Gastrocnemius medialis (tissue), 4 donors: ENCODE measurements at regions not wholly inside any gene's neighbourhood (a gene's known extent, or its start where the extent isn't known, plus 50 kb on each side); places are given as distances from the start of the nearest gene placed in this dataset.

ENCODE experiments used
- POLR2A ChIP-seq, 2 donors: fragments of 450-650 bp; IDR thresholded peaks; one replicate each; pipeline ENCODE4 v1.6.1; 2017; ENCODE audit warnings: antibody characterized with exemption in 2 of 2, mild to moderate bottlenecking in 2 of 2, moderate library complexity in 2 of 2
- TF ChIP-seq, protein P1 (sequence below), 5 experiments: fragments of 450-650 bp in 3 of 5; fragments of 200-600 bp in 2 of 5; sonication (generic) in 2 of 5; IDR thresholded peaks in 4 of 5; conservative IDR thresholded peaks in 1 of 5; 1 replicate in 4 of 5; 2 replicates in 1 of 5; pipeline ENCODE4 v1.5.1; 2016 to 2019; ENCODE audit warnings: antibody characterized with exemption in 5 of 5, mild to moderate bottlenecking in 3 of 5, moderate library complexity in 3 of 5

DNA sequence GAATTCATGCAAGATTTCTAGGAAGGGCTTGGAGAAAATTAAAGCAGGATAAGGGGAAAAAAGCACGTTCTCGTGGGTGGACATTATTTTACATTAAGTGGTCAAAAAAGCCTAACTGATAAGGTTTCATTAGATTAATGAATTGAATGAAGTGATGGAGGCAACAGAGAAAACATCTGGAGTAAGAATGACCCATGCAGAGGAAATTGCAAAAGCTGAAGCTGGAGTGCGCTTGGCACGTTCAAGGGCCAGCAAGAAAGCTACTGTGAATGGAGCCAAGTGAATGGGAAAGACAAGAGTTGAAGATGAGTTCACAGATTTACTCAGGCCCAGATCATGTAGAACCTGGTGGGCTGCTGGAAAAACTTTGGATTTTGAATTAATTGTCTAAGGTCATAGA is 777.9 kb downstream of the DACH1 start:
- TF ChIP-seq POLR2A (IDR thresholded peaks at IDR 0.05): no peak
- TF ChIP-seq, protein P1, sequence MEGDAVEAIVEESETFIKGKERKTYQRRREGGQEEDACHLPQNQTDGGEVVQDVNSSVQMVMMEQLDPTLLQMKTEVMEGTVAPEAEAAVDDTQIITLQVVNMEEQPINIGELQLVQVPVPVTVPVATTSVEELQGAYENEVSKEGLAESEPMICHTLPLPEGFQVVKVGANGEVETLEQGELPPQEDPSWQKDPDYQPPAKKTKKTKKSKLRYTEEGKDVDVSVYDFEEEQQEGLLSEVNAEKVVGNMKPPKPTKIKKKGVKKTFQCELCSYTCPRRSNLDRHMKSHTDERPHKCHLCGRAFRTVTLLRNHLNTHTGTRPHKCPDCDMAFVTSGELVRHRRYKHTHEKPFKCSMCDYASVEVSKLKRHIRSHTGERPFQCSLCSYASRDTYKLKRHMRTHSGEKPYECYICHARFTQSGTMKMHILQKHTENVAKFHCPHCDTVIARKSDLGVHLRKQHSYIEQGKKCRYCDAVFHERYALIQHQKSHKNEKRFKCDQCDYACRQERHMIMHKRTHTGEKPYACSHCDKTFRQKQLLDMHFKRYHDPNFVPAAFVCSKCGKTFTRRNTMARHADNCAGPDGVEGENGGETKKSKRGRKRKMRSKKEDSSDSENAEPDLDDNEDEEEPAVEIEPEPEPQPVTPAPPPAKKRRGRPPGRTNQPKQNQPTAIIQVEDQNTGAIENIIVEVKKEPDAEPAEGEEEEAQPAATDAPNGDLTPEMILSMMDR (IDR thresholded peaks at IDR 0.05 in 4 of 5, conservative IDR thresholded peaks at IDR 0.05 in 1 of 5): no peak
